Right lung (tissue), 2 donors: ENCODE measurements at regions not wholly inside any gene's neighbourhood (a gene's known extent, or its start where the extent isn't known, plus 50 kb on each side); places are given as distances from the start of the nearest gene placed in this dataset.

ENCODE experiments used
- DNase-seq, 2 donors: peaks; one replicate each; pipeline ENCODE4 v3.0.0-alpha.2; 2013

DNA sequence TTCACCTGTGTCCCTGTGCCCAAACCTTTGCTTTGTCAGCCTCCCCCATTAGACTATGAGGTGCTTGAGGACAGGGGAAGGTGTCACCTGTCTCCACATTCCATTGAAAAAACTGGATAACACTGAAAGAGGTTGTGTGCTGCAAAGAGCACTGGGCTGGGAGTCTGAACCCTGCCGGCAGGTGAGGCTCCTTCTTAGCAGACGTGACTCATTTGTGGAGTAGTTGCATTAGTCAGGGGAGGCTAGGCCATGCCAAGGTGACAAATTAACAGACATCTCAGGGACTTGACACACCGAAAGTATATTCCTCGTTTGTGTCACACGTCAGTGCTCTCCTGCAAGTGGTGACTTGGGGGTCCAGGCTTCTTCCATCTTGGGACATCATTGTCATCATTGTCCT lies 95.9 kb upstream of the STX18 start:
- DNase-seq = no peak

DNA sequence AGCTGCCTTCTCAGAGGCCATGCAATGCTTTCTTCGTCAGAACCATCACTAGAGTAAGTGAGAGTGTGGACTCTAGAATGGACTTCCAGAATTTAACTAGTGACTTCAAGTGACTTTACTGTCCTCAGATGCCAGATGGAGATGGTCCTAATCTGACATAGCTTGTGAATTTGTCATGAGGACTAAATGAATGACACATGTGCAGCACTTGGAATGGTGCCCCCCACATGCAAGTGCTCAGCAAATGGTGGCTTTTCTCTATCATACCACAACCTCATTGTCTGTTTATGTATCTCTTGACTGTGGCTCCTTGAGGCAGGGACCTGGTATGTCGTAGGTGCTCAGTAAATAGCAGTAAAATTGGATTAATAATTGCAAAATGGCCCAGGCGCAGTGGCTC lies 91.6 kb upstream of the STX18 start:
- no peak for DNase-seq

DNA sequence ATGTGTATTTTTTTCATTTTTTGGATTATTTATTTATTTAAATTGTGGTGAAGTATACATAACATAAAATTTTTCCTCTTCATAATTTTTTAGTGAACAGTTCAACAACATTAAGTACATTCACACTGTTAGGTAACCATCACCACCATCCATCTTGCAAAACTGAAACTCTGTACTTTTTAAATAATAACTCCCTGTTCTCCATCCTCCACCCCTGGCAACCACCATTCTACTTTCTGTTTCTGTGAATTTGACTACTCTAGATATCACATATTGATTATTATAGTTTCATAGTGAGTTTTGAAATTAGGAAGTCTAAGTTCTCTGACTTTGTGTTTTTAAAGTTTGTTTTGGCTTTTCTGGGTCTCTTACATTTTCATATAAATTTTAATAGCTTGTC lies 89.3 kb upstream of the STX18 start:
- DNase-seq = no peak

DNA sequence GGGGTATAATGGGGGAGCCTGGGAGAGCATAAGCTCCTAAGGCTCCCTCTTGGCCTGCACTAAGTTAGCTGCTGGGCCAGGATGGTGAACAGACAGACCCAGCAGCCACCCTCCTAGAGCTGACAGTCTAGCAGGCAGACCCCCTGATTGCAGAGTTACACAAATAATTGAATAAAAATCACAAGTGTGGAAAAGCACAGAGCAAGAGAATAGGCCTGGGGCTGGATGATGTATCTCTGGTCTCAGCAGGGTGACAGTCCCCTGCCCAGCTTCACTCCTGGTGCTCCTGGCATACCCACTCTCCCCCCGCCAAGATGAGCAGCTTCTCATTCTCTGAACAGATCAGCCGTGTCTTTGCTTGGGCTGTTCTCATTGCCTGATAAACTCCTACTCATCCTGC lies 86.1 kb upstream of the STX18 start:
- DNase-seq = no peak

DNA sequence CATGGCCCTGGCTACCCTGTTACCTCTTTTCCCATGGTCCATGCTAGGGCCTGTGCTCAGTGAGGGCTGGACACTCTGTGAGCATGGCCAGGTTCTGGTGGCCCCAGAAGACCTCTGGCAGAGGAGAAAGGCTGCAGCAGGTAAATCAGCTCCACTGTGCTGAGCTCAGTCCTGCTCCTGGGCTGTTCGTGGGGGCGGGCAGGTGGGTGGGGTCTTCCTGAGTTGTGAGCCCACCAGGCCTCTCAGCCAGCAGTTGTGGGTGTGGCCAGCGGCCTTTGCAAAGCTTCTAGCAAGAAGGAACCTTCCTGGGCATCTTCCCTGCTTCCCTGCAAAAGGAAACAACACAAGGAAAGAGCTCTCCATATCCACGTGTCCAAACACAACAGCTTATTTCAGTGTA lies 85.3 kb upstream of the STX18 start:
- DNase-seq = no peak

DNA sequence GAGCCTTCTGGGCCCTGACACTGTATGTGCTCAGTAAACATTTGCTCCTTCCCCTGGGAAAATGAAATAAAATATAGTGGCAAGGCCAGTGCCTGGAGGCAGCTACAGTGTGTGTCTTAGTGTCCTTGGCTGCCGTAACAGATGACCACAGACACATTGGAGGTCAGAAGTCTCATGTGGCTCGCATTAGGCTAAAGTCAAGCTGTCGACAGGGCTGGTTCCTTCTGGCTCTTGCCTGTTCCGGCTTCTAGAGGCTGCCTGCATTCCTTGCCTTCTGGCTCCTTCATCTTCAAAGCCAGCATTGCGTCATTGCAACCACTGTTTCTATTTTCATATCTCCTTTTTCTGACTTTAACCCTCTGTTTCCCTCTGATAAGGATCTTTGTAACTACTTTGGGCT lies 83.6 kb upstream of the STX18 start:
- DNase-seq = no peak

DNA sequence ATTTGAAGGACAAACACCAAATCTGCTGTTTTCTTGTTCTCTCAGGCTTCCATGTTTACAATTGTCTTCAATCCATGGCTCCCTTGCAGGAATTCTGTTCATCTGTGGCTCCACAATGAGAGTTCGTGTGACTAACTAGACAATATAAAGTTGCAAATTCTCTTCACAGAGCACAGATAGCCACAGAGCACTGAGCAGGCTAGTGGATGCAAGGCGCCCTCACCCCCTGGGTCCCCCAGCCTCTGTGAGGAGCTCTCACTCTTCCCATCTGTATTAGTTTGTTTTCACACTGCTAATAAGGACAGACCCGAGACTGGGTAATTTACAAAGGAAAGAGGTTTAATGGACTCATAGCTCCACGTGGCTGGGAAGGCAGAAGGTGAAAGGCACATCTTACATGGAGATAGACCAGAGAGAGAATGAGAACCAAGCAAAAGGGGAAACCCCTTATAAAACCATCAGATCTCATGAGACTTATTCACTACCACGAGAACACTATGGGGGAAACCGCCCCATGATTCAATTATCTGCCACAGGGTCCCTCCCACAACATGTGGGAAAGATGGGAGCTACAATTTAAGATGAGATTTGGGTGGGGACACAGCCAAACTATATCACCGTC lies 82.5 kb upstream of the STX18 start:
- DNase-seq = no peak

DNA sequence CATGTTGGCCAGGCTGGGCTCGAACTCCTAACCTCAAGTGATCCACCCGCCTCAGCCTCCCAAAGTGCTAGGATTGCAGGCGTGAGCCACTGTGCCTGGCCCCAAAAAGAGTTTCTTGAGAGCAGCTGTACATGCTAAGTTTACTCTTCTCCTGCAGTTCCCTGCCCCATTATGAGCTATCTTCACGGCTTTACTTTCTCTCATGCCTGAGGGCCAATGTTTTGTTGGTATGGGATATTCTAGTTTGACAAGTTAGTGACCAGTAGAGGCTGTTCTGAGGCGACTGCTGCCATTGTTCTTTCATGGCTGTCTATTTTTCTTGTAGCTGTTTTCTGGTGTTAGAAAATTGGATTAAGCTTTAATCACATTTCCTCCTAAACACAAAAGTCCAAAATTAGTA lies 78.0 kb upstream of the STX18 start:
- DNase-seq = no peak

DNA sequence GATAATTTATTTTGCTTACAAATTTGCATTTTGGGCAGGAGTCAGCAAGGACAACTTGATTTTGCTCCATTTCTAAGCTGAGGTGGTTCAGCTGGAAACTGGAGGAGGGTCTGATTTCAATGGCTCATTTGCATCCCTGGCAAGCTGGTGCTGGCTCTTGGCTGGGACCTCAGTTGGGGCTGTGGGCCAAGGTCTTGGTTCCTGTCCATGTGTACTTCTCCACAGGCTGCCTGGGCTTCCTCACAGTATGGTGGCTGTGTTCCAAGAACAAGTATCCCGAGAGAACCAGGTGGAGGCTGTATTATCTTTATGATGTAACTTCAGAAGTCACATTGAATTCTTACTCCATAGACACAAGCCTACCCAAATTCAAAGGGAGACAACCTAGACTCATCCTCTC lies 77.0 kb upstream of the STX18 start:
- no peak for DNase-seq

DNA sequence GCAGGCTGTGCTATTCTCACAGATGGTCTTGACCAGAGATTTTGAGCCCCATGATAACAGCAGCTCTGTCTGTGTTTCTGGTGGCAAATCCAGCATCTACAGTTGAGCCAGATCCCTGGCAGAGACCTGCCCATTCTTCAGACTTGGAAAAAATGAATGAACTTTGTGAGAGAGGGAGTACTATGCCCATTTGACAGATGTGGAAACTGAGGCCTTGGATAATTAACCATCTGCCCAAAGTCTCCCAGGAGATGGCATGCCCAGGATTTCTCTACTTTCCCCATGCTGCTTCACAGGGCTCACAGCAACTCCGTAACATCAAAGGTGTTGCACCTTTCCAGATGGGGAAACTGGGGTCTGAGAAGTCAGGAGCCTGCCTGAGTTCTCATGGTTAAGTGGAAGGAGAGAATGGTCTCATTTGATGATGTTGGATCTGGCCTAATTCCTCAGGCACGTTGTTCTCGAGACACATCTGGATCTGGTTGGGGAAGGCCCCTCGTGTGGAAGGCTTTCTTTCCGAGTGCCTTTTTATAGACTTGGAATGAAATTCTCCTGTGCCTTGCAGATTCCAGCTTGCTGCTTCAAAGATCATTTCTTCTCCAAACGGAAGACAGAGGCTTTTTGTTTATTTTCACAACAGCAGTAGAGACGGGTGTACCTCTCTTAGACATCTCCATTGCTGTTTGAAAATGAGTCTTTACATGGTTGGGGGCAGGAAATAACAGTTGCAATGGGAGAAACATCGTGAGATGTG lies 73.3 kb upstream of the STX18 start:
- no peak for DNase-seq

DNA sequence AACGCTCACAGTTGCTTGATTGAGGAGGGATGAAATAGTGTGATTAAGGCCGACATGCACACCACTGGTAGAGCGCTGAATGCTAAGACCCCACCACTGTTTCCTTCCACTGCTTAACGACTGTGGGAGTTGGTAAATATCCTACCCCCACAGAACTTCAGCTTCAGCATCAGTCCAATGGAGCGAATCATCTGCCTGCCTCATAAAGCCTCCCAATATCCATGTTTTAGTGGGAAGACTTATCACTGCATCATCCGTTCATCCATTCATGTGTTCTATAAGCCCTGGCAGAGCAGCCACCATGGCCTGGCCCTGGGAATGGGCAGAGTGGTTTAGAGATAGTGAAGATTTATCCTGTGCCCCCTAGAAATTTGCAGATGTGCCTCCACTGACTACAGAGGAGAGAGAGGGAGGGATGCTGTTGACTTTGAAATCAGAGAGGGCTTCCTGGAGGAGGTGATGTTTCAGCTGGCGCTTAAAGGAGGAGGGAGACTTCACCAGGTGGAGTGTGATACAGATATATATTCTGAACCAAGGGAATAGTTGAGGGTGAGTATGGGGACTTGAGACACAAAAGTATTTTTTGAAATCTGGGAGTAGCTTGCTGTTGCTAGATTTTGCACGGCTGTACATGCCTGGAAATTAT lies 71.9 kb upstream of the STX18 start:
- no peak for DNase-seq

DNA sequence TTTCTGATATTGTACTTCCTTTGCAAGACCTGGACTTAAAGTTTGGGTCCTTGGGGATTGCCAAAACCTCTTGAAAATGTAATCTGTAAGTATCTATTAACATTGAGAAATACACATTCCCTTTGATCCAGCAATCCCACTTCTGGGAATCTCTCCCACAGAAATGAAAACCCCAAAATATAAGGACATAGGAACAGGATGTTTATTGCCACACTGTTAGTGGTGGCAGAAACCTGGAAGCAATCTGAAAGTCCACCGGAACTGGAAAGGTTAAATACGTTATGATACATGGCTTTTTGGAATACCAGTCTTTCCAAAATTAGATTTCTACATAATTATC lies 71.2 kb upstream of the STX18 start:
- DNase-seq = peak in 1 of 2 donors; percentile 27

DNA sequence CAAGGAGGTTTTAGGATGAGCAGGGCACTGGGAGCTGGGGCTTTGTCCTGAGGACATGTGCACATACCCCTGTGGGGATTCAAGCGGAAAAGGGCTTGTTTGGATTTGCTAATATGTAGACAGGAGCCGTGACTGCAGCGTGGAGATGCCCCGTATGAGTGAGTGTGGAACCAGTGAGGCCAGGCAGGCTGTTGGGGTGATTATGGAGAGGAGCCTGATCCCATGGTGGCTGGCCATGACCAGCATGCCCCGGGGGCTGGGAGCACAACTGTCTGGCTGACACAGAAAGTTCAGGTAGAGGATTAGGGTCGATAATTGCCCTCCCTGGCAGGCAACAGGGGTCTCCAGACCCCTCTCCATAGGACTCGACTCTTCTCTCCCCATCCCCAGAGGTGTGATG lies 68.8 kb upstream of the STX18 start:
- DNase-seq = no peak

DNA sequence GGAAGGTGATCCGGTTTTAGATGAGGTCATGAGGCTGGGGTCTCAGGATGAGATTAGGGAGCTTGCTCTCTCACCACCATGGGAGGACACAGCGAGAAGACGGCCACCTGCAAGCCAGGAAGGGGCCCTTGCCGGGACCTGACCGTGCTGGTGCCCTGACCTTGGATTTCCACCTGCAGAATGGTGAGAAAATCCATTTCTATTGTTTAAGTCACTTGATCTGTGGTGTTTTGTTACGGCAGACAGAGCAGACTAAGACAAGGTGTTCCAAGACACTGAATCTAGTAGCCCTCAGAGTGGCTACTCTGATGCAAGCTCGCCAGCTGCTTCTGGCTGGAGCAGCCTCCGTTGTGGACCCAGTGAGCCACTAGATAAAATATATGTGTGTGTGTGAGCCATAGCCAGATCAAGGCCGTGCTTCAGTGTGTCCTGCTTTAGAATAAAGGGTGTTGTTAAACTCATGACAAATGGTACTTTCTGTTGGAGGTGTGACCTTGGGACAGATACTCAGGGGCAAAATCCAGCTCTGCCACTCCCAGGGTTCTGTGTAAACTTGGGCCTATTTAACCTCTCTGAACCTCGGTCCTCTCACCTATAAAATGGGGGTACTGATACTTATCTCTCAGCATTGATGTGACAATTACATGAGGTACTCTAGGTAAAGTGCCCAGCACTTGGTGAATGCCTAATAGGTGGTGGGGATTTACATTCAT lies 67.9 kb upstream of the STX18 start:
- no peak for DNase-seq

DNA sequence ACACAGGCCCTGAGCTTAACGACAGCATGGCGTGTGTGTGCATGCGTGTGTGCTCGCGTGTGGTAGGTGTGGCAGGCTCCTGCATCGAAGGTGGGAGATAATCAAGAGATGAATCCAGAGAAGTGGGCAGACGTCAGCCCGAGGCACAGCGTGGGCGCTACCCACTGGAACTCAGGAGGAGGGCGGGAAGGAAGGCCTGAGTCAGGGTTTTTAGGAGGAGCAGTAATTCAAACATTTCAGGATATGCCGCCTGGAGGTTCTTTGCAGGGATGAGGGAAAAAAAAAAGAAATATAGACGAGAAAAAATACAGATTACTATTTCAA lies 66.3 kb upstream of the STX18 start:
- DNase-seq = no peak

DNA sequence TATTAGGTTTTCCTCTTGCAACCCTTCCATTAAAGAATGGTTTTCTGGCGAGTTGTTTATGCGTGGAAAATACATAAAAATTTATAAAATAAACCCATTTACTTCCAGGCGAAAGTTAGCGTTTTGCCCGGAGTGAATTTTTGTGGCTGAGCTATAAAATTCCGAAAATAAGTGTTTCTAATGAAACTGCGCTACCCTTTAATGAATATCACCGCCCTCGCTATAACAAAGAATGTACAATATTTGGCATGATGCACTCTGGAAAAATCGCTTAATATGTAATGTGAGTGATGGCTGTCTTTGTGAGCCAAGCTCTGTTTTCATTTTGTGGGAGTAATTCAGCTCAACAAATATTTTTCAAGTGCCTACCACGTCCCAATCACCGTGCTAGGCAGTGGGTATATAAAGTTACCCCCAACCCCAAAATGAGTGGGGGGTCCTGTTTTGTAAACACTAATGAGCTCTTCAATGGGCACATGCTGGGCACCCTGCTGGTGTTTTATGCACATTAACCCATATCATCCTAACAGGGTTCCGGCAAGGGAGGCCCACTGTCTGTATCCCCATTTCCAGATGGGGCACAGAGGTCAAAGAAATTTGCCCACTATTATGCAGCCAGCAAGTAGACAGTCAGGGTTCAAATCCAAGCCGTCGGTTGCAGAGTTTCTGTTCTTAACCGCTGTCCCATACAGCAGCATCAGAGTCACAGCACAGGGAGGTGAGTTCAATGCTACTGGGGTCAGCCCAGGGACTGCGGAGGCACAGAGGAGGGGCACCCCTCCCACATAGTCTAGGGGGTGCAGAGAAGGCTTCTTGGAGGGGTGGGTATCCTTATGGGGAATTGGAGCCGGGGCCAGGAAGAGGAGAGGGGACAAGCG lies 65.7 kb upstream of the STX18 start:
- DNase-seq = no peak

DNA sequence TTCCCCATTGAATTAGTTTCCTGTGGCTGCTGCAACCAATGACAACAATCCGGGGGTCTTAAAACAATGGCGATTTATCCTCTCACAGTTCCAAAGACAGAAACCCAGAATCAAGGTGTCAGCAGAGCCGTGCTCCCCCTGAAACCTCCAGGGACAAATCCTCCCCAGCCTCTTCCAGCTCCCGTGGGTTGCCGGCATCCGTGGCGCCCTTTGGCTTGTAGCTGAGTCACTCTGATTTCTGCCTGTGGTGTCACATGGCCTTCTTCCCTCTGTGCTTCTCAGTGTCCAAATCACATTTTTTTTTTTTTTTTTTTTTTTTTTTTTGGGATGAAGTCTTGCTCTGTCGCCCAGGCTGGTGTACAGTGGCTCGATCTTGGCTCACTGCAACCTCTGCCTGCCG lies 64.5 kb upstream of the STX18 start:
- no peak for DNase-seq

DNA sequence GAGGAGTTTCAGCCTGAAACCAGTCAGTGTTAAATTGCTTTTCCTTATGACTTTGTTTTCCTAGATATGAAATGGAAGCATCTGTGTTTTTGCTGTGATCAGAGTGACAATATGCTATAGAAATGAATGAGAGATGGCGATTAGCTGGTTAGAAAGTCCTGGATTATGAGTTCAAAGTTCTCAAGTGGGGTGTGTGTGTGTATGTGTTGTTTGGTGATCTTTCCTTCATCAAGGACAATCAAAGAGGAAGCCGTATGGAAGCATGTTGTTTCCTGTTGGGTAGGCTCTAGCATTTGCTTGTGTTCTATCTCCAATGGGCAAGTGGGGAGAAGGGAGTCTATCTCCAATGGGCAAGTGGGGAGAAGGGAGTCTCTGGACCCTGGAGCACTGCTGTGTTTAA lies 64.0 kb upstream of the STX18 start:
- no peak for DNase-seq

DNA sequence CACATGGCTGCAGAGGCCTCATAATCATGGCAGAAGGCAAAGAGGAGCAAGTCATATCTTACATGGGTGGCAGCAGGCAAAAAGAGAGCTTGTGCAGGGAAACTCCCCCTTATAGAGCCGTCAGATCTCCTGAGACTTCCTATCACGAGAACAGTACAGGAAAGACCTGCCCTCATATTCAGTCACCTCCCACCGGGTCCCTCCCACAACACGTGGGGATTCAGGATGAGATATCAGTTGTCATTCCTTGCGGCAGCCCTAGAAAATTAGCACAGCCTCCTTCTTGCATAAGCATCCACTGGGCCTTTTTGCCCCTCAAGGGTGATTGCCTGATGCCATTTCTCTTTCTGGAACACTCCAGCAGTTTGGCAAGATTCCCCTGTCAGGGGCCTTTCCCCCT lies 61.7 kb upstream of the STX18 start:
- DNase-seq = no peak

DNA sequence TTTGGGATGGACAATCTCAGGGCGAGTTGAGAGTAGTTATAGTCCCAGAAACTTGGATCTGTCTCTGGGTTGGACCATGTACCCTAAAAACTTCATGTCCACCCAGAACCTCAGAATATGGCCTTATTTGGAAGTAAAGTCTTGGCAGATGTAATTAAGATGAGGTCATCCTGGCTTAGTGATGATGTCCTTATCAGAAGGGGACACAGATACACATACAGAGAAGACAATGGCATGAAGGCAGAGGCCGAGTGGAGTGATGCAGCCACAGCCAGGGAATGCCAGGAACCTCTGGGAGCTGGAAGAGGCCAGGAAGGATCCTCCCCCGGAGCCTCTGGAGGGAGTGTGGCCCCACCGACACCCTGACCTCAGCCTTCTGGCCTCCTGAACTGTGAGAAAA lies 61.2 kb upstream of the STX18 start:
- DNase-seq = no peak

DNA sequence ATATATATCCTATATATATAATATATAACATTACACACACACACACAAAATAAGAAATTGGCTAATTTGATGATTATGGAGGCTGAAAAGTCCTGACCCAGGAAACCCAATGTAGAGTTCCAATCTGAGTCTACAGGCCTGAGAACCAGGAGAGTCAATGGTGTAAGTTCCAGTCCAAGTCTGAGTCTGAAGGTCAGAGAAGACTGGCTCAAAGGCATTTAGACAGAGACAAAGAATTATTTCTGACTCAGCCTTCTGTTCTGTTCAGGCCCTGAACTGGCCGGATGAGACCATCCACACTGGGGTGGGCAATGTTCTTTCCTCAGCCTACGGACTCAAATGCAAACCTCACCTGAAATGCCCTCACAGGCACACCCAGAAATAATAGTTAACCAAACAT lies 60.6 kb upstream of the STX18 start:
- DNase-seq = no peak

DNA sequence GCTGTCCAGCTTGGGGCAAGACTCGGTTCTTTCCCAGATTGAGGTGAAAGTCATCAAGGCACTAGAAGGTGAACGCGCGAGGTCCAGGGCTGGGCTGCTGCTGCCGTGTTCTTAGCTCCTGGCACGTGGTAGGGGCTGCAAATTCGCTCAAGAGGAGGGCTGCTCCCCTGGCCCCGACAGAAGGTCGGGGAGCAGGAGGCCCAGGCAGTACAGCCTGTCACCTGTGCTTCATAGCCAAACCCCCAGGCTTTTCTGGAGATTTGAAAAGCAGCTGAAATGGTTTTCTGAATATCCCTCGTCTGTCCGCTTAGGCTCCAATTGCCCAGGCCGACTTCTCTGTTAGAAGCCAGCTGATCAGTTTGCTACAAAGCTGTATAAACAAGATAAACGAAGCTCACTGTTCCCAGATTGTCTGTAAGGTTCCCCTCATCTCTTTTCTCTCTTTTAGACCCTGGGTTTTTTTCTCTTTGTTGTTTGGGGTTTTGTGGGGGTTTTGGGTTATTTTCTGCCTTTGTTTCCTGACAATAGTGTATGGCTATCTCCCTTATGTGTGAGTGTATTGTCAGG lies 60.0 kb upstream of the STX18 start:
- DNase-seq = no peak
